ENCODE measurements at regions not wholly inside any gene's neighbourhood (a gene's known extent, or its start where the extent isn't known, plus 50 kb on each side); places are given as distances from the start of the nearest gene placed in this dataset.
A peak's percentile ranks its signal among the peaks of the same experiment; 100 is the strongest.

DNA sequence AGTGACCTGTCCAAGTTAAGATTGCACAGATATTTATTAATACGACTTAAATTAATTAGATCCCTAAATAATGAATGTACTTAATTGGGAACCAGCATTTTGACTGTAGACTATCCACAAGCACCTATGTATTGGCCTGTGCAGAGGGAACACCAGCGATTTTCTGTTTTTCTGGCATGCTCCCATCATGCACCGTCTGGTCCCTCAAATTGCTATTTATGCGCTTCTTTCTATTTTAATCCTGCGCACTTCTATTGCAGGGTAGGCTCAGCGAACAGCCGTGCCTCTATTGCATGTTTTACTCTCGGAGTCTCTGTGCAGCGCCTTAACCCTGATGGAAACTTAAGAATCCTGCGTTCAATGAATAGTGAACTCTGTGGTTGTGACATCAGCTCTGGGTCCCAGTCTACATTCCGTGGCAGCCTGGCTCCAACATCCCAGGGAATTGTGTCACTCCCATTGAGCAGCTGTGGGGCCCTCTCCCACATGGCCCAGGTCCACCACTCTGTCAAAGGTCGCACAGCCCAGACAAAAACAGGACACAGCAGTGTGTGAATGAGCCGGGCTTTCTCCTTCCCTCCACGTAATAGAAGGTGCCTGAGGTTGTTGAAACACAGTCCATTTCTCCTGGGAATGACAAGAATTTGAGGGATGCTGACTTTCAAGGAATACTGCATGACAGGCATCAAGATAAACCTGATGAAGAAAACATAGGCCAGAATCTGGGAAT is 239.7 kb upstream of the KLF6 start:
- no peak for DNase-seq (ENCODE audit: low read depth in 4 of 4, low spot score in 3 of 4)

GRCh38 chr10:4024027-4024426 is 239.0 kb upstream of the KLF6 start:
- no peak for DNase-seq (ENCODE audit: low read depth in 4 of 4, low spot score in 3 of 4)

DNA sequence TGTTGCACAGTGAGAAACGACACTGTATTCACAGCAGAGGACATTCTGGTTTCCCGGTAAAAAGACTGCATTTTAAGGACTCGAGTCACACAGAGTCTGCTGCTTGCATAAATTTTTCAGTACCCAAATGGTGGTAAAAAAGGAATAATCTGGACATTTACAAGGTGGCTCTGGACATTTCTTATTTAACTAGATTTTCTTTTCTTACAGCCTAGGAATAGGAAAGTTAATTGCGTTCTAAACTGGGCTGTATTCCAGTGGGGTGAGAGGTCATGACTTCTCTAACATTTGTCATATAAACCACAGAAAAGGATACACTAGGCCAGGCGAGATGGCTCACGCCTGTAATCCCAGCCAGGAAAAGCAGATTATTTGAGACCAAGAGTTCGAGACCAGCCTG is 237.5 kb upstream of the KLF6 start:
- peak in 1 of 4 donors; percentile 12 for DNase-seq (ENCODE audit: low read depth in 4 of 4, low spot score in 3 of 4)

DNA sequence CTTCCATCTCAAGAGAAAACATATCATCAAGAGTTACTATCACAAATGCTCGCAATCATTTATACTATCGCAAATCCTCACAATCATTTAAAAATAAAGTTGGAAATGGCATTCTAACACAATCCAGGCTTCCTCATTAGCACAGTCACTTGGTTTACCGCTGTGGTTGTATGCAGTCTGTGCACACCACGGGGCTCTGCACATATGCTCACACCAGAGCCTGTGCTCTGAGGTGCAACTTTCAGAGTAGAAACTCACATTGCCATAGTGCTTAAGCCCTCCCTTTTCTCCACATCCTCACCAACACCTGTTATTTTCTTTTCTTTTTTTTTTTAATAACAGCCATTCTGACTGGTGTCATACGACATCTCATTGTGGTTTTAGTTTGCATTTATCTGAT is 235.6 kb upstream of the KLF6 start:
- no peak for DNase-seq (ENCODE audit: low read depth in 4 of 4, low spot score in 3 of 4)

GRCh38 chr10:4018054-4018511 is 233.1 kb upstream of the KLF6 start:
- DNase-seq (ENCODE audit: low read depth in 4 of 4, low spot score in 3 of 4): no peak

DNA sequence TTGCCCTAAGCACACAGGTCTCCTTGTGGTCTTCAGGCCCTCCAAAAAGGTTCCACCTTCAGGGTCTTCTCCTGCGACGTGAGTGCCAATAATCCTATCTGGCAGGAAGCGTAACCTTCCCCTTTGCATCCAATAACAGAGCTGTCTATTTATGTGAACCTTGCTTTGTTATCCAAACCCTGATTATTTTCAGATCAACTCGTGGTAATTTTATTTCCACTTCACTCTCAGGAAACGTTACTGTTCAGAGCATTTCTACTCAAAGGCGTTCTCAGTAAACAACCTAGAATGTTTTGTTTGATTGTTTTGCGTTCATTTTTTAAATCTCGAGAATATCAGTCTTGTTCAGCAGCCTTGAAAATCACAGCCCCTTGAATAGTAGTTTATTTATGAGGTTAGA is 232.3 kb upstream of the KLF6 start:
- DNase-seq (ENCODE audit: low read depth in 4 of 4, low spot score in 3 of 4): no peak

GRCh38 chr10:4016214-4016740 is 231.3 kb upstream of the KLF6 start:
- DNase-seq (ENCODE audit: low read depth in 4 of 4, low spot score in 3 of 4): no peak

DNA sequence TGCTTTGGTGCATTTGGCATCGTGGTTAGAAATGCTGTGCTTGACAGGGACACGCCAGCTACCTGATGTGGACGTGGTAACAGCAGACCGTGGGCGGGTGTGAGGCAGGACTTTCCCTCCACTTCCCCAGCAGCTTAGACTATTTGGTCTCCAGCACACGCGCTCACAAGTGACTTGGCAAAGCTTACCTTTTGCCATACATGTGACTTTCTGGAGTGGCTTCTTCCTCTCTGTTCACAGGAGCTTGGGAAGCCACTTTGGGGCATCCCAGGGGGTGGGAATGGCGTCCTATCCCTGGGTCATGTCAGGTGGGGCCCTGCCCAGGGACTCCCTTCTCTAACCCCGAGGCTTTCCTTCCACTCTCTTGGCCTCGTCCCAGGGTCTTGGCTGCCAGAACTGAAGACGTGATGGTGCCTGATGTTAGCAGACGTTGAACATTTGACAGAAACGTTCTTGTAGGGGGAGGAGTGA is 228.7 kb upstream of the KLF6 start:
- no peak for DNase-seq (ENCODE audit: low read depth in 4 of 4, low spot score in 3 of 4)

DNA sequence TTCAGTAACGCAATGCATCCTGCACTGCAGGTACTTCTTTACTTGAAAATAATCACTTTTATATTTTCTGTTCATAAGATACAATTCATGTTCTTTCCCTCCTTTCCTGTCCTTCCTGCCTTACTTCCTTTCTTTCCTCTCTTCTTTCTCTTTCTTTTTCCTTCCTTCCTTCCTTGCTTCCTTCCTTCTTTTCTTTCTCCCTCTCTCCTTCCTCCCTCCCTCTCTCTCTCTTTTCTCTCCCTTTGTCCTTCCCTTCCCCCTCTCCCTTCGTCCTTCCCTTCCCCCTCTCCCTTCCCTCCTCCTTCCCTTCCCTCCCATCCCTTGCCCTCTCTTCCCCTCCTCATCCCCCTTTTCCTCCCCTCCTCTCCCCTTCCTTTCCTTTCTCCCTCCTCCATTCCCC is 227.8 kb upstream of the KLF6 start:
- DNase-seq (ENCODE audit: low read depth in 4 of 4, low spot score in 3 of 4): no peak

DNA sequence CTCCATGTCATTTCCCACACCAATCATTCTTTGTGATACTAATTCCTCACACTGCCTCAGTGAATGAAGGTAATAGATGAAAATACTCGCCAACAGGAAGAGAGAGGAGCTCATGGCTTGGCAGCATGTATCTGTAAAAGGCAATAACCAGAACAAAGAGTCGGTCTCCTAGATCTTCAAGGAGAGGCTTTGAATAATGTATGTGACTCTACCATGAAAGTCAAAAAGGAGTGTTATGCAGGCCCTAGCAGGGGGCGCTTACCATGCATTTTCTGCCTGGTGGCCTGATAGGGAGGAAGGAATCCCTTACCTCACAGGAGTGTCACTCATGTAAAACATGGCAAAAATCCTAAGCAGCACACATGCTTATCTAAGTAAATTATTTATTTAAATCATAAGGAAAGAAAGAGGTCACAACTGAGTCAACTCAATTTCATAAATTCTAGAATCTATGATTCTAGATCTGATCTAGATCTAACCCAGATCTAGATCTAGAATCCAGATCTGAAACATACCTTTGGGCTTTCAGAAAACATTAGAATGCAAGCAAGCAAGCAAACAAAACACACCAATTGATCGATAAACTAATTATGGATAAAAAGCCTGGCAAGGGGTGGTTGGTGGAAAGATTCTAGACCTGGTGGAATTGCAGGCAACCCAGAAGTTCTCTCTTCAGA is 226.3 kb upstream of the KLF6 start:
- no peak for DNase-seq (ENCODE audit: low read depth in 4 of 4, low spot score in 3 of 4)

DNA sequence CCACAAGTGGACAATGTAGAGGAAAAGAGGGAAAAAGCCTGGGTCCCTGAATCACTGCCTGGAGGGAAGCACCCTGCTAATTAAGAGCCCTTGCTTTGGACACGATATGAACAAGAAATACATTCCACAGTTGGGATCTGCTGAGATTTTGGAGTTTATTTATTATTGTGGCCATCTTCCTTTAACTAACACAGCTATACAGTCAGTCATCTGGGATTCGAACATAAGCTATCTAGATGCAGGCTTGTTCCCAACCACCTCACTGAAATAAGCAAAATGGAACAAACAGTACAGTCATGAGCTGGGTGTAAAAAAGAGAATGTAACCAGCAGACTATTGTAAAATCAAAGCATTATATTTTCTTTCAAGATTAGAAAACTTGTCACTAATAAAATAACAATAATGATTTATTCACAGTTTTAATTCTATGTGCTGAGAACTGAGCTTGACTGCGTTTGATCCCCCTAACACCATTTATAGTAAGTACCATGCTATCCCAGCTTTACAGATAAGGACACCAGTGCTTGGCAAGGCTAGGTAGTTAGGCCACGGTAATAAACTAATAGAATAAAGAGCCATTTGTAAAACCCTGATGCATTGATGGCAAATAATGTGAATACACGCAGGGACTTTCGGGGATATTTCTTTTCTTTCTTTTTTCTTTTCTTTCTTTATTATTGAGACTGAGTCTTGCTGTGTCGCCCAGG is 223.8 kb upstream of the KLF6 start:
- no peak for DNase-seq (ENCODE audit: low read depth in 4 of 4, low spot score in 3 of 4)

- DNase-seq (ENCODE audit: low read depth in 4 of 4, low spot score in 3 of 4): no peak
These were observed 222.8 kb upstream of the KLF6 start for GRCh38 chr10:4007771-4008170.

GRCh38 chr10:4006858-4007257 is 221.8 kb upstream of the KLF6 start:
- DNase-seq (ENCODE audit: low read depth in 4 of 4, low spot score in 3 of 4): no peak

GRCh38 chr10:4006051-4006450 is 221.0 kb upstream of the KLF6 start:
- no peak for DNase-seq (ENCODE audit: low read depth in 4 of 4, low spot score in 3 of 4)

GRCh38 chr10:4004990-4005389 is 220.0 kb upstream of the KLF6 start:
- DNase-seq (ENCODE audit: low read depth in 4 of 4, low spot score in 3 of 4): no peak

- DNase-seq (ENCODE audit: low read depth in 4 of 4, low spot score in 3 of 4): no peak
These were observed 219.1 kb upstream of the KLF6 start for GRCh38 chr10:4004144-4004543.

GRCh38 chr10:4003348-4003973 is 218.5 kb upstream of the KLF6 start:
- no peak for DNase-seq (ENCODE audit: low read depth in 4 of 4, low spot score in 3 of 4)

GRCh38 chr10:4001811-4002210 is 216.8 kb upstream of the KLF6 start:
- DNase-seq (ENCODE audit: low read depth in 4 of 4, low spot score in 3 of 4): no peak

DNA sequence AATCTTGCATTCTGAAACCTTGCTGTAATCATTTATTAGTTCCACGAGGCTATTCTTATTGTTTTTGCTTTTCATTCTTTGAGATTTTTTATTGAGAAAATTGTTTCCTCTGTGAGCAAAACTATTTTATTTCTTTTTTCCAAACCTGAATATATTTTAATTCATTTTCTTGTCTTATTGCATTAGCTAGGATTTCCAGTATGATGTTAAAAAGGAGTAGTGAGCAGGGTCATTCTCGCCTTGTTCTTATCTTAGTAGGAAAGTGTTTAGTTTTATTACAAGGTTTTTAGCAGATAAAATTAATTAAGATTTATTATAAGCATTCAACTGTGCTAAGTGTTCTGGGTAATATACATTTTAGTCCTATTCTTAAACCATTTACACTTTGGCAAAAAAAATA is 214.6 kb upstream of the KLF6 start:
- DNase-seq (ENCODE audit: low read depth in 4 of 4, low spot score in 3 of 4): no peak

GRCh38 chr10:3996697-3997096 is 211.7 kb upstream of the KLF6 start:
- no peak for DNase-seq (ENCODE audit: low read depth in 4 of 4, low spot score in 3 of 4)
